Gastroesophageal sphincter (tissue), 4 donors: ENCODE measurements at regions not wholly inside any gene's neighbourhood (a gene's known extent, or its start where the extent isn't known, plus 50 kb on each side); places are given as distances from the start of the nearest gene placed in this dataset.

Experiments
- ATAC-seq: fragments of 150-250 bp; one replicate; pipeline ENCODE4 v1.9.1; 2016; ENCODE audit warnings: mild to moderate bottlenecking, moderate library complexity
- H3K27ac ChIP-seq, 4 donors: fragments of 200-600 bp; sonication (generic) in 3 of 4; 1 replicate in 3 of 4; 2 replicates in 1 of 4; pipeline ENCODE4 v1.5.1; 2016 to 2019
- H3K27me3 ChIP-seq: fragments of 200-600 bp; sonication (generic); one replicate; pipeline ENCODE4 v1.5.1; 2019
- H3K36me3 ChIP-seq, 2 donors: fragments of 200-600 bp; sonication (generic); one replicate each; pipeline ENCODE4 v1.5.1; 2019; ENCODE audit warnings: control low read depth in 1 of 2
- H3K4me1 ChIP-seq, 3 donors: fragments of 200-600 bp; sonication (generic); 1 replicate in 2 of 3; 2 replicates in 1 of 3; pipeline ENCODE4 v1.5.1; 2016 to 2019; ENCODE audit warnings: control low read depth in 2 of 3
- H3K4me3 ChIP-seq, 2 donors: fragments of 200-600 bp; sonication (generic); one replicate each; pipeline ENCODE4 v1.5.1; 2019; ENCODE audit warnings: mild to moderate bottlenecking in 1 of 2, moderate library complexity in 1 of 2
- H3K9me3 ChIP-seq, 3 donors: fragments of 200-600 bp; sonication (generic); one replicate each; pipeline ENCODE4 v1.5.1; 2017 to 2019; ENCODE audit warnings: control low read depth in 2 of 3
- CTCF ChIP-seq, 4 experiments: fragments of 200-600 bp in 2 of 4; fragments of 450-650 bp in 2 of 4; sonication (generic) in 1 of 4; IDR thresholded peaks; one replicate each; pipeline ENCODE4 v1.5.1; 2017 to 2019; ENCODE audit warnings: antibody characterized with exemption in 4 of 4, mild to moderate bottlenecking in 2 of 4, moderate library complexity in 2 of 4
- EP300 ChIP-seq: sonication (generic); formaldehyde crosslinking; IDR thresholded peaks from one replicate; pipeline ENCODE4 v1.6.1; 2017; ENCODE audit warnings: antibody characterized with exemption, mild to moderate bottlenecking
- POLR2A ChIP-seq, 2 donors: fragments of 450-650 bp; IDR thresholded peaks; one replicate each; pipeline ENCODE4 v1.6.1; 2017; ENCODE audit warnings: antibody characterized with exemption in 2 of 2, mild to moderate bottlenecking in 2 of 2, moderate library complexity in 1 of 2
- POLR2AphosphoS5 ChIP-seq: sonication (generic); formaldehyde crosslinking; IDR thresholded peaks from one replicate; pipeline ENCODE4 v1.6.1; 2017; ENCODE audit warnings: antibody characterized with exemption
- WGBS, 2 donors: methylation state at CpG; one replicate each; pipeline ENCODE4 v1.1.5; 2018; ENCODE audit warnings: low coverage in 1 of 2; 5-methylcytosine and 5-hydroxymethylcytosine counted together

GRCh38 chr1:199308349-199308846 lies 669.6 kb downstream of the PTPRC start:
- H3K4me1 ChIP-seq = no peaks in the 10 kb centered on the region
- no peaks in the 10 kb centered on the region for H3K9me3 ChIP-seq
- no peak overlapping the region for H3K27ac ChIP-seq
- no peak for TF ChIP-seq POLR2AphosphoS5
- H3K27me3 ChIP-seq = no peaks in the 10 kb centered on the region
- 95% methylated on average over 5 of the region's 5 CpGs for WGBS, 2 donors
- H3K4me3 ChIP-seq = no peak overlapping the region
- ATAC-seq = no peak
- H3K36me3 ChIP-seq = no peaks in the 10 kb centered on the region

- ATAC-seq = no peak
- H3K4me1 ChIP-seq = no peaks in the 10 kb centered on the region
- no peaks in the 10 kb centered on the region for H3K36me3 ChIP-seq
- H3K27me3 ChIP-seq = no peaks in the 10 kb centered on the region
- TF ChIP-seq EP300 = no peak
- TF ChIP-seq POLR2AphosphoS5 = no peak
- no peak for TF ChIP-seq POLR2A (IDR thresholded peaks at IDR 0.05)
- TF ChIP-seq CTCF (IDR thresholded peaks at IDR 0.05) = no peak
- no peak overlapping the region for H3K27ac ChIP-seq
- WGBS, 2 donors = 75 to 83% methylated on average over 2 of the region's 2 CpGs
- no peaks in the 10 kb centered on the region for H3K9me3 ChIP-seq
- no peak overlapping the region for H3K4me3 ChIP-seq
Observed at GRCh38 chr1:199310708-199311107, 671.9 kb downstream of the PTPRC start.

GRCh38 chr1:199311478-199312262 lies 672.8 kb downstream of the PTPRC start:
- no peak for ATAC-seq
- 45 to 72% methylated on average over 5 of the region's 5 CpGs for WGBS, 2 donors
- H3K36me3 ChIP-seq = no peaks in the 10 kb centered on the region

GRCh38 chr1:199312626-199313025 lies 673.8 kb downstream of the PTPRC start:
- H3K4me3 ChIP-seq = no peak overlapping the region
- H3K27ac ChIP-seq = no peak overlapping the region
- H3K4me1 ChIP-seq = no peaks in the 10 kb centered on the region
- H3K9me3 ChIP-seq = no peaks in the 10 kb centered on the region
- 62 to 63% methylated on average over 2 of the region's 2 CpGs for WGBS, 2 donors
- no peaks in the 10 kb centered on the region for H3K27me3 ChIP-seq
- no peaks in the 10 kb centered on the region for H3K36me3 ChIP-seq
- no peak for ATAC-seq
- TF ChIP-seq EP300 = no peak
- TF ChIP-seq CTCF (IDR thresholded peaks at IDR 0.05) = no peak
- TF ChIP-seq POLR2A (IDR thresholded peaks at IDR 0.05) = no peak
- no peak for TF ChIP-seq POLR2AphosphoS5

More at GRCh38 chr1:199311478-199312262, 672.8 kb downstream of the PTPRC start:
- no peaks in the 10 kb centered on the region for H3K9me3 ChIP-seq
- no peaks in the 10 kb centered on the region for H3K4me1 ChIP-seq
- H3K4me3 ChIP-seq = no peak overlapping the region
- no peaks in the 10 kb centered on the region for H3K27me3 ChIP-seq
- H3K27ac ChIP-seq = no peak overlapping the region
- TF ChIP-seq CTCF (IDR thresholded peaks at IDR 0.05) (no peak), EP300 (no peak), POLR2A (IDR thresholded peaks at IDR 0.05) (no peak), POLR2AphosphoS5 (no peak)

GRCh38 chr1:199313444-199313843 lies 674.6 kb downstream of the PTPRC start:
- H3K36me3 ChIP-seq = no peaks in the 10 kb centered on the region
- no peak for ATAC-seq
- WGBS, 2 donors = 100% methylated on average over 1 of the region's 2 CpGs
- no peak overlapping the region for H3K4me3 ChIP-seq
- no peak overlapping the region for H3K27ac ChIP-seq
- no peaks in the 10 kb centered on the region for H3K9me3 ChIP-seq
- H3K4me1 ChIP-seq = no peaks in the 10 kb centered on the region
- no peaks in the 10 kb centered on the region for H3K27me3 ChIP-seq
- no peak for TF ChIP-seq POLR2AphosphoS5
- no peak for TF ChIP-seq EP300
- TF ChIP-seq CTCF (IDR thresholded peaks at IDR 0.05) = no peak
